ENCODE measurements at regions not wholly inside any gene's neighbourhood (a gene's known extent, or its start where the extent isn't known, plus 50 kb on each side); places are given as distances from the start of the nearest gene placed in this dataset.

DNA sequence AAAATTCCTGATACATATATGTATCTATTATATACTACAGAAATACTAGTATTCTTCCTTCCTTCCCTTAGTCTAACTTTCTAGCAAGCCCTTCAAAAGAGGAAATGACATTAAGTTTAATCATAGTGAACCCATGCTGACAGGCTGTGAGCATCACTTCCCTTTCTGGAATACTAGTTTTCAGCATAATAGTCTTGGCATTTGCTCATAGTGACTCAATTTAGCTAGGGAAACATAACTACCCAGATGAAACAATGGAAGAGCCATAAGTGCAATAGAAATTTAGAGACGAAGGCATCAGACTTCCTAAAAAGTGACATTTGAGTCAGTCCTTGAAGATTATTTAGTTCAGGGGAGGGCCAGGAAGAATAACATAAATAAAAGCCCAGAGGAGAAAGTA lies 184.5 kb upstream of the CRY1 start:
- DNase-seq (ENCODE audit: low spot score), result peak; percentile 88

DNA sequence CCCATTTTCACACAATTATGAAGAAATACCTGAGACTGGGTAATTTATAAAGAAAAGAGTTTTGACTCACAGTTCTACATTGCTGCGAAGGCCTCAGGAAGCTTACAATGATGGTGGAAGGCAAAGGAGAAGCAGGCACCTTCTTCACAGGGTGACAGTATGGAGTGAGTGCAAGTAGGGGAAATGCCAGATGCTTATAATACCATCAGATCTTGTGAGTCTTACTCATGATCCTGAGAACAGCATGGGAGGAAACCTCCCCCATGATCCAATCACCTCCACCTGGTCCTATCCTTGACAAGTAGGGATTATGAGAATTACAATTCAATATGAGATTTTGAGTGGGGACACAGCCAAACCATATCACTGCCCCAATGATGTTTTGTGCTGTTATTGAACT lies 189.3 kb upstream of the CRY1 start:
- no peak for DNase-seq (ENCODE audit: low spot score)

DNA sequence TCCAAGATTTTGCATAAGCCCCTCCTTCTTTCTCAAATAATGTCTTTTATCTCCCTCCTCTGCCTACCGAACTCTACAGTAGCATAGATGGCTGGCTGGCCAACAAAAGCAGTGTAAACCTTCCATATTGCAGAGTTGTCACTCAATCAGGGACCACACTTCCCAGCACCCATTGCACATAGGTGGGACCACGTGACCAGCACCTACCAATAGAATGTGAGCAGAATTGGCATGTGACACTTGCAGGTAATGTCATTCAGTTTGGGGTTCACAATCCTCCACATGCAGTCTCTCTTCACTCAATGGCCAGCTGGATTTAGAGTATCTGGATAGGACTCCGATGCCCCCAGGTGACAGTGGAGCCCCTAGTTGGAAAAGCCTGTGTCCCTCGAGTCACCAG lies 190.3 kb upstream of the CRY1 start:
- DNase-seq (ENCODE audit: low spot score), result no peak

DNA sequence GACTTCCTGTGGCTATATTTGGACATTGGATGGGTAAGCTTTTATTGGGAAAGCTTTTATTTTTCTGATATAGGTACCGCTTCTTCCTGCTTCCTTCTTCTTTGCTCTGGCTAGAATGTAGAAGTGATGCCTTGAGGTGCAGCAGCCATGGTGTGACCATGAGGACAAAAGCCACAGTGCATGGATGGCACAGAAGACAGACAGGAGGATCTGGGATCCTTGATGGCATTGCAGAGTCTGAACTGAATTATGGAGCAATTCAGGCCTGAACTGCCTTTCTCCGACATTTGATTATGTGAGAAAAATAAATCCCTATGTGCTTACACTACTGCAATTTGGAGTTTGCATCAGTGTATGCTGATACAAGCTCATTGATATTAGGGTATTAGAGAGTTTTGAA lies 191.3 kb upstream of the CRY1 start:
- DNase-seq (ENCODE audit: low spot score), result no peak

DNA sequence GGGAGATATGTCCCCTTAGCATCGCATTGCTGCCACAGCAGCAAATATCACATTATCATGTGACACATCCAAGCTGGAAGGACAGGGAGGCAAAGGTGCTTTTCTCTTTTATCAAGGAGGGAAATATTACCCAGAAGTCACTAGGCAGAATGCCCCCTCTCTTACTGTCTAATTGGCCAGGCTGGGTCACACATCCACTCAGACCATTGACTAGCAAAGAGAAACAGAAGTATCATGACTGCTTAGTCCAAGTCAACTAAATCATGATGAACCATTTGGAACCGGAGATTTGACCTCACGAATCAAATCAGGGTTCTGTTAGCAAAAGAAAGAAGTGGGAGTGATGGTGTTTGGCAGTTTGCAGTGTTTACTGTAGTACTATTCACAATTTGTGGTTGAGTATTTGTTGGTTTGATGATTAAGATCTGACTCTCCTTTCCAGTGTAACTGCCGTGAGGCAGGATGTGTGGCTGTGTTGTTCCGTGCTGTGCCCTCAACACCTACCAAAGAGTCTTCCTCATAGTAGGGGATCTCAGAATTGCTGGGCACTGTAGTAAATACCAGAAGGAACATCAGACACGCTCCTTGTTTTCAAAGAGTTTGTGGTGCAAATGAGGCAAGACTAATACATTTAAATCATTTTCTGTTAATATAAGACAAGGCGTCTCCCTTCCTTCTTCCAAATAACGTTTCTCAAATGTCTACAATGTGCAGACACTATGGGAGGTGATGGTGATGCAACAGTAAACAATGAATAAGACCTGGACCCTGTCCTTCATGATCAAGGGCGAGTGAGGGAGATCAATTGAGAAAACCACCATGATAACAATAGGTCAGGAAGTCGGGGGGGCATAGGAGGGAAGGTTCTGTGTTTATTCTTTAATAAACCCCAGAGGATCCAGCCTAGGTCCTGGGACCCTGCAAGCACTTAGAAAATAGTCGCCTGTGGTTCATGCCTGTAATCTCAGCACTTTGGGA lies 194.4 kb upstream of the CRY1 start:
- DNase-seq (ENCODE audit: low spot score), result no peak

DNA sequence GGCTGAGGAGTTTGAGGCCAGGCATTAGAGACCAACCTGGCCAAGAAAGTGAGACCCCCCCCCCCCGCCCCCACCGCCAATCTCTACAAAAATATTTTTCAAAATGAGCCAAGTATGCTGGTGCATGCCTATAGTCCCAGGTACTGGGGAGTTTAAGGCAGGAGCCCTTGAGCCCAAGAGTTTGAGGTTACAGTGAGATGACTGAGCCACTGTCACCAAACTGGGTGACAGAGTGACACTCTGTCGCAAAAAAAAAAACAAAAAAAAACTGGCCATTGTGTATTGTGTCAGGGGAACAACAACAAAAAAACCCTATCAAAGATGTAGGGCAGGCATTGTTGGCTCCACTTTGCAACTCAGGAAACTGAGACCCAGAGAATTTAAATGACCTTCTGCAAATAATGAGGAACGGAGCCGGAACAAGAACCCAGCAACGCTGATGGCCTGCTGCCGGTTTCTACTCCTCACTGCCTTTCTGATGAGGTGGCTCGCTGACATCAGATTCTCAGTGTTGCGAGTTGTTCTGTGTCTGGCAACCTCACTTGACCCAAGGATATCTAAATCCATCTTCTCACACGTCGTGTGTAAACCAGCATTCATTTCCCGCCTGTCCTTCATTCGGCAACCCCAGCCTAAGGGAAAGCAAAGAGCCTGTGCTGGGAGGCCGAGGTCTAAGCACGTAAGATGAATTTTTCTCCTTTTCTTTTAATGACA lies 195.2 kb upstream of the CRY1 start:
- DNase-seq (ENCODE audit: low spot score), result no peak

DNA sequence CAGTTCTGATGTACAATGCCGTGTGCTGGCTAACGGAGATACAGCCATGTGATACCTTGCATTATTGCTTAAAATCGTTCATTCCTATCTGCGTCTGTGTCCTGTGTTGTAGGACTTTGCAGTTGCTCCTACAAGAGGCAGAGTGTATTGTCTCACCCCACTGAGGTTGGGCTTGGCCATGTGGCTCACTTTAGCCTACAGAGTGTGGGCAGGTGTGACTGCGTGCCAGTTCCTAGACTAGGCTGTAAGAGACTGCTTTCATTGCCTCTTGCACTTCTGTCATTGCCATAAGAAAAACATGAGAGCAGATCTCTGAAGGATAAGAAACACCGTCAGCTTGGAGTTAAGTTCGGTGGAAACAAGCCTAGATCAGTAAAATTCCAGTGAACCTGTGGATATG lies 197.7 kb upstream of the CRY1 start:
- no peak for DNase-seq (ENCODE audit: low spot score)

DNA sequence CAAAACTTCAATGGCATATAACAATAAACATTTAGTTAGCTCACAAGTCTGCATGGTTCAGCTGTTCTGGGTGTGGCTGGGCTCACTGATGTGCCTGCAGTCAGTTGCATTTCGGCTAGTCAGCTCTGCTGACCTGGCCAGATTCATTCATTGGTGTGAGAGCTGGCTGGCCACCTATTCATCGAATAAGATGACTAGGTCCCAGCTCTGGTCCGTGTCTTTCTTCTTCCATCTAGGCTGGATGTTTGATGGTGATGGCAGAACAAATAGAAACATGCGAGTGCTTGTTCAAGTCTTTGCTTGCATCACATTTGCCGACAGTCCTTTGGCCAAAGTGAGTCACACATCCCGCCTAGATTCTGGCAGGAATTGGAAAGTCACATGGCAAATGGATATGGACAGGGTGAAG lies 203.3 kb upstream of the CRY1 start:
- DNase-seq (ENCODE audit: low spot score), result no peak

DNA sequence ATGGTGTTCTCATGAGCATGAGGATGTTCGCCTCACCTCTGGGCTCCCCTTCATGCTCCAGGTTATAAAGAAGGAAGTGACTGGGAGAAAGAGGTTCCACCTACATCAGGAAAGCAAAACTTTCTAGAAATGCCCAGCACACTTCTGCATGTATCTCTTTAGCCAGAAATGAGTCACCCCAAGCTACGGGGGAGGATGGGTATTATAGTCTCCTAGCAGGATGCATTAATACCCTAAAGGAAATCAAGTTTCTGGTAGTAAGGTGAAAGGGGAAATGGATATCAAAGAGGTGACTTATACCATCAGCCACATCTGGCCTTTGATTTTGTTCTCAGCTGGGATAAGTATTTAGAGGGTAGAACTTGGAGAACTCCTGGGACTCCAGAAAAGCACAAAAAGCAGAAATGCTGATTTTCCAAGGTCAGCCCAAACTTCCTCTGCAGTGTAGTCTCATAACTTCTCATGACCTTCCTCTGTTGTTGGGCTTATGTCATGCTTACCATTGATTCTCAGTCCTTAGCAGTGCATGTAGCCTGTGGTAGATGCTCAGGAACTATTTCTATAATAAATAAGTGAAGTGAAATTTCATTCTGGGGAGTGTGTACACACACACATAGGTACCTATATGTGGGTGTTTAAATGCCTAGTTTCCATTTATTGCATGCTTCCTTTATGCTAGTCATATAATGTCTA lies 209.4 kb upstream of the CRY1 start:
- DNase-seq (ENCODE audit: low spot score), result no peak

DNA sequence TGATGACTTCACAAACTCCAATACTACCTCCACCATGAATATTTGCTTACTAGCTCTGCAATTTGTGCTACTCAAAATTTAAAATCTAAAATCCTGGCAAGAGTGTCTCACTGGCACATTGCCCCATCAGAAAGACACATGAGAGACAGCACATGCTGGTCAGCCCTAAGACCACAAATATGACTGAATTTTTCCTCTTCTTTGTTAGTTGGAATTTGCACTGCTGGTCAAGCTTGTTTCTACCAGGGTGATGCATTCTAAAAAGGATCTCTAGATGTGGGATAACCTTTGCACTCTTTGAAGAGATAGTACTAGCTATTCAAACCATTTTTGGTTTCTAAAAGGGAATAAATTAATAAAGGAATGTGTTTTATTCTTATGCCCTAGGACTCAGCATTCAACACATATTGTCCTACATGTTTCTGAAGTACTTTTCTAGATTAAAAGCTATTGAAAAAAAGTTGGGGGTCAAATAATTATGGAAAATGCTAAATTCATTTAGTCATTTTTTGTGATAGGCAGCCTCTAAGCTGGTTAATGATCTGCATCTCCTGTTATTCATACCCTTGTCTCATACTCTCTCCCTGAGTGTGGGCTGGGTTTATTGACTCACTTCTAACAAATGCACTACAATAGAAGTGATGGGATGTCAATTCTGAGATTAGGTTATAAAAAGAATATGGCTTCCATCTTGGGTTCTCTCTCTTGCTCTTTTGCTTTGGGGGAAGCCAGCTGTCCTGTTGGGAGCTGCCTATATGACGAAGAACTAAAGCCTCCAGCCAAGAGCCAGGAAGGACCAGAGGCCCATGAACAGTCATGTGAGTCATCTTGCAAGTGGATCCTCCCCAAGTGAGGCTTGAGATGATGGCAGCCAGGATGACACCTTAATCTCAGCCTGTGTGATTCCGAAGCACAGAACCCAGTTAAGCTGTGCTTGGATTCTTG lies 211.5 kb upstream of the CRY1 start:
- DNase-seq (ENCODE audit: low spot score), result peak; percentile 18

DNA sequence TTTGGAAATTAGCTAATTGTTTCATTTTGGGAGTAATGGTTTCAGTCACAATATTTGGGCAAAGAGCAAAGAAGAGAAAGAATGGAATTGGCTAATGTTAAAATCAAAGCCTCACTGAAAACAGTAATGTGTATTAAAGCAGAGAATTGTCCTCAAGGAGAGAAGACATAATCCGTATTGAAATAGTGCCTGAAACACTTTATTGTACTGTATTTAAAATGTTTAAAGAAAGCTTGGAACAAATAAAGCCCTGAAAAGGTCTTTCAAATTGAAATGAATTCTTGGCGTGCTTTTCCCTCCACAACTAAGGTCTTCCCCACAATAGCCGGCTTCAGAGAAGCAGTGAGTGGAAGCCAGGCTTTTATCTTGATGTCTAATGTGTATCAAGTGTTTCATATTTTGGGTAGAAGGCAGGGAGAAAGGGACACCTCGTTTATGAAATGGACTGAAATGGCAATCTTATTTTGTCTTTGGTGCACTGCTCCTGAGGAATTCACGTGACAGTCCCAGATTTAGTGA lies 212.9 kb upstream of the CRY1 start:
- DNase-seq (ENCODE audit: low spot score), result no peak

DNA sequence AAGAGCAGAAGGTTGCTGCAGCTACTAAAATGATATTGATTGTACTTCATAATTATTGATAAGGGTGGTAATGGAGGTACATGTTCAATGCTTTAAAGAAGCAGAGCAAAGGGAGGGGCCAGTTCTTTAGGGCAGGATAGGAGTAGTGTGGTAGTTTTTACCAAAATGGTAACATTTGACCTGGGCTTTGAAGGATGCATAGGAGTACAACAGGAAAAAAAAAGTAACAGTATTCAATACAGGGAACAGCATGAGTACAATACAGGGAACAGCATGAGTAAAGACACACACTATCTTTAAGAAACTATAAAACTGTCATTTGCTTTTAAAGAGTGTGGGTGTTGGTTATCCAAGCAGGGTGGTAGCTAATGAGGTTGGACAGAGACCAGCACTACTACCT lies 215.0 kb upstream of the CRY1 start:
- DNase-seq (ENCODE audit: low spot score), result no peak

DNA sequence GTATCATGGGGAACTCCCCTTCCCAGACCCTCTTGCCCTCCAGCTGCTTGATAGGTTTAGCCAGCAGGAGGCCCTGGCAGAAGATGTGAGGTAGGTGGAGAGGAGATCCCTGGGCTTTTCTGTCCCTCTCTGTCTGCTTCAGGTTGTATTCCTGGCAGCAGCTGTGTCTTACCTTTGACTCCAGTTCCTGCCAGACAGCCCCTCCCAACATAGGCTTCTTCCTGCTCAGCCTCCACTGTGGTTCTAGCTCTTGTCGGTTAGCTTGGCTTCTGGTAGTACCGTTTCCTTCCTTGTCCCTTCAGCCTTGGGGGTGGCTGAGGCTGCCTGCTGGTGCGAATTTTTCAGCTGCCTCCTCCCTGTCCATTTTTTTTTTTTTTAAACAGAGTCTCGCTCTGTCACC lies 215.7 kb upstream of the CRY1 start:
- no peak for DNase-seq (ENCODE audit: low spot score)

DNA sequence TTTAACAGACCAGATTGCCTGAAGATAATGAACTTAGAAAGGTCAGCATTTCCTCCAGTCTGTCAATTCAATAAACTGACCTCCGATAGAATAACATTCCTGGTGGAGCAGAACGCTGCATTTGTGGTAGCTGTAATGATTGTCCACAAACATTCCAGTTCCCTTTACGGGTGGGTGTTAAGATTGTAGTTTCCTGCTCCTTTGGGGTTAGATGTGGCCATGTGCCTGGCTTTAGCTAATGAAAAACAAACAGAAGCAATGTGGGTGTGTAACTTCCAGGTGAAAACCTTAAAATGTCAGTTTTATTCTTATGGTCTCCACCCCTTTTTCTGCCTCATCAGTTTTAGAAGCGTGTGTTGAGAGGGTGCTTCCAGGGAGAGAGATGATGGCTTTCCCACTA lies 217.3 kb upstream of the CRY1 start:
- no peak for DNase-seq (ENCODE audit: low spot score)

DNA sequence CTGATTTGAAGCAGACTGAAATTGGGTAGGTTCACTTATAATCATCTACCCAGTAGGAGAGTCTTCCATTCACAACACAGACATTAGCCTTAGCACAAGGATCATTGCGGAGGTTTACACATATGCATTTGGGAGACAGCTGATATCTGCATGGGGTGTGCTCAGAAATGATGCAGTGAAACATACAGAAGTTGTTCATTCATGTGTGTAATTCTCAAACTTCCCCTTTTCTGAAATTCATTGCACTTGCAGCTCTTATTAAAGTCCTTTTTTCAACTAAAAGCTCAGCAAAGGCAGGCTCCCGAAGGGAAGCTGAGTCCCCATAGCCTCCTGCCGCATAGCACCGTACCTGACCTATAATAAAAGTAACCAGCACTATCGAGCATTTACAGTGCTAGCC lies 218.3 kb upstream of the CRY1 start:
- no peak for DNase-seq (ENCODE audit: low spot score)

DNA sequence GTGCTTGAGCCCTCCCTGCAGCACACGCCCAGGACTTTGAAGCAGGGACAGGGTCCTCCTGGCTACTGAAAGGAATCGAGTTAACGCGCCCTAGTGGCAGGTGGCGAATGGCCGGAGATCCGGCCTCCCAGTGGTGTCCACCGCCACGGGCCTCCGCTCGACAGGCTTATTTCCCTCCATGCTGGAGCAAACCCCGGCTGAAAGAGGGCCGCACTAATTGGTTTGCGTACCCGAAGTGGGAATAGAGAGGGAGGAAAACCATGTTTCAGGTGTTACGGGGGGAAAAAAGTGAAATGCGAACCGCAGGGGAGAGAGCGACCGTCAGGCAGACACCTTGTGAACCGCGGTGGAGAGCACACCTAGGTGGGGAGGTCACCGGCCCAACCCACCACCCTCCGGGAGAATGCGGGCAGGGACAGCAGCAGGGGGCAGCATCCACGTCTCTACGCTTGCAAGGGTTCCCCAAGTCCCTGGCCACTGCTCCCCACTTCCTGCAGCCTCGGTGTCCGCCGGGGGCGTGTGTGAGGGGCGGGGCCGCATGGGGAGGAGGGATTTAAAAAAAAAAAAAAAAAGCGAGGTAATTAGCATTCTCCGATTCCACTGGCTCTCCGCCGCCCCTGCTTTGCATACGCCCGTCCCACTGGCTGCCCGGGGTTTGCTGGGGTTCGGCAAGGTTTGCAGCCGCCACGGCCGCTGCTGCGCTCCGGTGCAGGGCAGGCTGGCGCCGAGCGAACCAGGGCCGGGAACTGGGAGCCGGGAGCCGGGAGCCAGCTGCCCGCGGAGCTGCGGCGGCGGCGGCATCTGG lies 224.6 kb upstream of the CRY1 start:
- DNase-seq (ENCODE audit: low spot score), result peak; percentile 92

DNA sequence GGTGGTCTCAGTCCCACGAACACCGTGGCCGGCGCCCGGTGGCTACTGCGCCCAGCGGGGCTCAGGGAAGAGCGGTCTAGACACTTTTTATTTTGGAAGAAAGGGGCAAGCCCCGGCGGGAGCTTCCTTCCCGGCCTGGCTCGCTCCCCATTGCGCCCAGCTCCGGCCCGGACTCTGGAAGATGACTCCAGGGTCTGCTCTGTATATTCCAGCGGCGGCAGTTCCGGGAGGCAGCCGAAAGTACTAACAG lies 225.1 kb upstream of the CRY1 start:
- no peak for DNase-seq (ENCODE audit: low spot score)

DNA sequence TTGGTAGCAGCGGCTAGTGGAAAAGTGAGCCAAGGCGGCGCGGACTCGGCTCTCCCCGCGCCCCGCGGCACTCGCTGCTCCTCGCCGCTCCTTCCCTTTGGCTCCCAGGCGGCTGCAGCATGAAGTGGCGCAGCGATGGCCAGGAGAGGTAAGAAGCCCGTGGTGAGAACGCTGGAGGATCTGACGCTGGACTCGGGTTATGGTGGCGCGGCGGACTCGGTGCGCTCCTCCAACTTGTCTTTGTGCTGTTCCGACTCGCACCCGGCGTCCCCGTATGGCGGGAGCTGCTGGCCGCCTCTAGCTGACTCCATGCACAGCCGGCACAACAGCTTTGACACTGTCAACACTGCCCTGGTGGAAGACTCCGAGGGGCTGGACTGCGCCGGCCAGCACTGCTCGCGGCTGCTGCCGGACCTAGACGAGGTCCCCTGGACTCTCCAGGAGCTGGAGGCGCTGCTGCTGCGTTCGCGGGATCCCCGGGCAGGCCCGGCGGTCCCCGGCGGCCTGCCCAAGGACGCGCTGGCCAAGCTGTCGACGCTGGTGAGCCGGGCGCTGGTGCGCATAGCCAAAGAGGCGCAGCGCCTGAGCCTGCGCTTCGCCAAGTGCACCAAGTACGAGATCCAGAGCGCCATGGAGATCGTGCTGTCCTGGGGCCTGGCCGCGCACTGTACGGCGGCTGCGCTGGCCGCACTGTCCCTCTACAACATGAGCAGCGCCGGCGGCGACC lies 225.6 kb upstream of the CRY1 start:
- peak; percentile 65 for DNase-seq (ENCODE audit: low spot score)

DNA sequence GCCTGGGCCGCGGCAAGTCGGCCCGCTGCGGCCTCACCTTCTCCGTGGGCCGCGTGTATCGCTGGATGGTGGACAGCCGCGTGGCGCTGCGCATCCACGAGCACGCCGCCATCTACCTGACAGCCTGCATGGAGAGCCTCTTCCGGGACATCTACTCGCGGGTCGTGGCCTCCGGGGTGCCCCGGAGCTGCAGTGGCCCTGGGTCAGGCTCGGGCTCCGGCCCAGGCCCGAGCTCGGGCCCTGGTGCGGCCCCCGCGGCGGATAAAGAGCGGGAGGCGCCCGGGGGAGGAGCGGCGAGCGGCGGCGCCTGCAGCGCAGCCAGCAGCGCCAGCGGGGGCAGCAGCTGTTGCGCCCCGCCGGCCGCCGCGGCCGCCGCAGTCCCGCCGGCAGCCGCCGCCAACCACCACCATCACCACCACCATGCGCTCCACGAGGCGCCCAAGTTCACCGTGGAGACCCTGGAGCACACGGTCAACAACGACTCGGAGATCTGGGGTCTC lies 226.2 kb upstream of the CRY1 start:
- no peak for DNase-seq (ENCODE audit: low spot score)
